ENCODE measurements at regions not wholly inside any gene's neighbourhood (a gene's known extent, or its start where the extent isn't known, plus 50 kb on each side); places are given as distances from the start of the nearest gene placed in this dataset.

GRCh38 chr3:45322616-45323015, 65.8 kb upstream of the LARS2 start:
- 61% methylated on average over 4 of the region's 4 CpGs for WGBS (ENCODE audit: low lambda C conversion rate)

GRCh38 chr3:45325676-45326075, 62.7 kb upstream of the LARS2 start:
- no peak overlapping the region for H2AFZ ChIP-seq (ENCODE audit: low read depth)
- POLR2A ChIA-PET: interaction anchor here (0.7 kb wide), 1 partner anchor 13 kb away, joined by 3 read pairs; no protein-coding TSS in a partner anchor
- H4K20me1 ChIP-seq (ENCODE audit: insufficient read depth): no peaks in the 10 kb centered on the region
- H3K36me3 ChIP-seq (replicated peaks in 1 of 2; ENCODE audit: control insufficient read depth in 1 of 2, insufficient read depth in 2 of 2, low read length in 1 of 2): no peaks in the 10 kb centered on the region
- CTCF ChIA-PET: interaction anchor here (1.4 kb wide), 1 partner anchor 9 kb away, joined by 3 read pairs; no protein-coding TSS in a partner anchor
- TF ChIP-seq IRF3 (IDR thresholded peaks at IDR 0.05; ENCODE audit: low read depth, low read length) (no peak), CHD2 (IDR thresholded peaks at IDR 0.05; ENCODE audit: low read length, partially characterized antibody) (no peak), NFIC (IDR thresholded peaks at IDR 0.05; ENCODE audit: borderline replicate concordance) (no peak), YY1 (IDR thresholded peaks at IDR 0.05; ENCODE audit: low read depth) (no peak), REST (IDR thresholded peaks at IDR 0.05; ENCODE audit: low read depth, low read length) (no peak), MAX (IDR thresholded peaks at IDR 0.05; ENCODE audit: low read depth) (no peak), RXRA (IDR thresholded peaks at IDR 0.05; ENCODE audit: borderline replicate concordance, low read depth) (no peak), SIN3A (IDR thresholded peaks at IDR 0.05; ENCODE audit: borderline replicate concordance, low read depth, low read length) (no peak)
- WGBS (ENCODE audit: low lambda C conversion rate): 81% methylated on average over 3 of the region's 4 CpGs
- no peaks in the 10 kb centered on the region; a peak in 1 of 4 replicates for H3K4me1 ChIP-seq (ENCODE audit: control insufficient read depth in 1 of 2, insufficient read depth in 2 of 2, low read depth in 1 of 2, low read length in 1 of 2)
- H3K27ac ChIP-seq (ENCODE audit: low read depth in 2 of 2, low read length in 1 of 2): no peak overlapping the region
- H3K9ac ChIP-seq: no peak overlapping the region
- DNase-seq: no peak
- H3K4me3 ChIP-seq (ENCODE audit: low read depth in 2 of 2, low read length in 1 of 2): no peak overlapping the region
- H3K9me3 ChIP-seq: no peaks in the 10 kb centered on the region
- no peaks in the 10 kb centered on the region for H3K79me2 ChIP-seq (ENCODE audit: insufficient read depth)
- no peaks in the 10 kb centered on the region for H3F3A ChIP-seq (replicated peaks; ENCODE audit: insufficient read depth)
- peaks cover 36% of the 10 kb centered on the region; the same call in 1 of the 2 replicates for H3K27me3 ChIP-seq (ENCODE audit: insufficient read depth)
- no peak overlapping the region for H3K4me2 ChIP-seq
- H3K9me2 ChIP-seq: no peaks in the 10 kb centered on the region

More at GRCh38 chr3:45322616-45323015, 65.8 kb upstream of the LARS2 start:
- DNase-seq: no peak
- Histone ChIP-seq H3F3A (replicated peaks; ENCODE audit: insufficient read depth) (no peaks in the 10 kb centered on the region), H3K4me3 (ENCODE audit: low read depth in 2 of 2, low read length in 1 of 2) (no peak overlapping the region), H3K9me3 (no peaks in the 10 kb centered on the region), H4K20me1 (ENCODE audit: insufficient read depth) (no peaks in the 10 kb centered on the region), H3K27me3 (ENCODE audit: insufficient read depth) (peaks cover 17% of the 10 kb centered on the region; the same call in 1 of the 2 replicates), H3K27ac (ENCODE audit: low read depth in 2 of 2, low read length in 1 of 2) (no peak overlapping the region), H3K4me1 (ENCODE audit: control insufficient read depth in 1 of 2, insufficient read depth in 2 of 2, low read depth in 1 of 2, low read length in 1 of 2) (no peaks in the 10 kb centered on the region; a peak in 1 of 4 replicates), H2AFZ (ENCODE audit: low read depth) (no peak overlapping the region), H3K9me2 (no peaks in the 10 kb centered on the region), H3K36me3 (replicated peaks in 1 of 2; ENCODE audit: control insufficient read depth in 1 of 2, insufficient read depth in 2 of 2, low read length in 1 of 2) (no peaks in the 10 kb centered on the region), H3K4me2 (no peak overlapping the region), H3K79me2 (ENCODE audit: insufficient read depth) (no peaks in the 10 kb centered on the region), H3K9ac (no peak overlapping the region)
- TF ChIP-seq SIN3A (IDR thresholded peaks at IDR 0.05; ENCODE audit: borderline replicate concordance, low read depth, low read length): no peak
- no peak for TF ChIP-seq RFX5 (IDR thresholded peaks at IDR 0.05; ENCODE audit: low read length)
- no peak for TF ChIP-seq PBX3 (IDR thresholded peaks at IDR 0.05)
- no peak for TF ChIP-seq FOSL2 (IDR thresholded peaks at IDR 0.05; ENCODE audit: borderline replicate concordance, low read depth)
- no peak for TF ChIP-seq MAX (IDR thresholded peaks at IDR 0.05; ENCODE audit: low read depth)
- no peak for TF ChIP-seq IRF3 (IDR thresholded peaks at IDR 0.05; ENCODE audit: low read depth, low read length)
- no peak for TF ChIP-seq POLR2AphosphoS5 (IDR thresholded peaks at IDR 0.05; ENCODE audit: low read depth, low read length)
- TF ChIP-seq TAF1 (IDR thresholded peaks at IDR 0.05; ENCODE audit: borderline replicate concordance, low read depth, low read length): no peak
- no peak for TF ChIP-seq TCF12 (IDR thresholded peaks at IDR 0.05)
- TF ChIP-seq RCOR1 (IDR thresholded peaks at IDR 0.05; ENCODE audit: low read length): no peak
- TF ChIP-seq EZH2phosphoT487 (IDR thresholded peaks at IDR 0.05; ENCODE audit: borderline replicate concordance, low read depth): no peak
- TF ChIP-seq ELF1 (IDR thresholded peaks at IDR 0.05): no peak
- ChIA-PET POLR2A (no interaction called here), CTCF (no interaction called here)
